H1 (cell line): ENCODE measurements at regions not wholly inside any gene's neighbourhood (a gene's known extent, or its start where the extent isn't known, plus 50 kb on each side); places are given as distances from the start of the nearest gene placed in this dataset.

ENCODE experiments used
- CTCF ChIA-PET: fragments of 300-600 bp; sonication (Branson Sonifier 250); formaldehyde crosslinking; loops from one replicate; lab custom pipeline; 2021; ENCODE audit not compliant: partially characterized antibody; lab: Charles Lee
- POLR2A ChIA-PET: fragments of 300-600 bp; sonication (Branson Sonifier 250); formaldehyde crosslinking; loops from one replicate; lab custom pipeline; 2021; ENCODE audit warnings: inconsistent platforms; ENCODE audit not compliant: partially characterized antibody; lab: Charles Lee
- DNase-seq, 2 experiments: peaks; one replicate each; pipeline versions ENCODE4 v3.0.0 to v3.0.0-alpha.2; 2010 to 2022; ENCODE audit warnings: low spot score in 2 of 2, low read depth in 1 of 2, mixed read lengths in 1 of 2
- FAIRE-seq: peaks from 2 replicates; lab custom pipeline; 2011; peaks lifted over from hg19 to GRCh38; lab: Jason Lieb, UNC
- H2AFZ ChIP-seq: 2 replicates; pipeline ENCODE4 v1.8.1; 2012; ENCODE audit warnings: low read length, inconsistent platforms
- H2AK5ac ChIP-seq: 2 replicates; pipeline ENCODE4 v1.6.1; 2013; ENCODE audit warnings: low read depth, low read length
- H2BK120ac ChIP-seq: replicated peaks from 2 replicates; pipeline ENCODE3; 2013; ENCODE audit warnings: low read depth, low read length, inconsistent platforms
- H2BK12ac ChIP-seq: 2 replicates; pipeline ENCODE4 v1.6.1; 2013; ENCODE audit warnings: low read depth, low read length
- H2BK15ac ChIP-seq: 2 replicates; pipeline ENCODE4 v1.6.1; 2013; ENCODE audit warnings: low read length
- H2BK20ac ChIP-seq: 2 replicates; pipeline ENCODE4 v1.6.1; 2013; ENCODE audit warnings: low read length
- H2BK5ac ChIP-seq: 2 replicates; pipeline ENCODE4 v1.6.1; 2013; ENCODE audit warnings: low read depth, low read length
- H3K14ac ChIP-seq: 2 replicates; pipeline ENCODE4 v1.6.1; 2013; ENCODE audit warnings: inconsistent platforms; ENCODE audit not compliant: insufficient read length
- H3K18ac ChIP-seq: 2 replicates; pipeline ENCODE4 v1.6.1; 2013; ENCODE audit warnings: low read length; ENCODE audit errors: extremely low read depth
- H3K23ac ChIP-seq: 2 replicates; pipeline ENCODE4 v1.6.1; 2013; ENCODE audit warnings: inconsistent platforms; ENCODE audit not compliant: insufficient read length
- H3K23me2 ChIP-seq: 2 replicates; pipeline ENCODE4 v1.6.1; 2013; ENCODE audit warnings: low read depth, low read length
- H3K27ac ChIP-seq: 2 replicates; pipeline ENCODE4 v1.6.1; 2011; ENCODE audit warnings: low read depth, low read length, inconsistent platforms
- H3K27me3 ChIP-seq, 4 experiments: replicated peaks in 1 of 4; 1 replicate in 1 of 4; 2 replicates in 3 of 4; pipeline versions ENCODE4 v1.6.1 to v1.8.1; 2011 to 2013; ENCODE audit warnings: low read length in 3 of 4, mild to moderate bottlenecking in 3 of 4, inconsistent platforms in 2 of 4, mixed read lengths in 2 of 4, moderate library complexity in 1 of 4; ENCODE audit not compliant: control insufficient read depth in 3 of 4, insufficient read depth in 3 of 4; ENCODE audit errors: extremely low read depth in 1 of 4
- H3K36me3 ChIP-seq, 4 experiments: 2 replicates each; pipeline versions ENCODE4 v1.6.1 to v1.8.1; 2011 to 2013; ENCODE audit warnings: mild to moderate bottlenecking in 4 of 4, low read length in 3 of 4, moderate library complexity in 2 of 4, control low read depth in 1 of 4, inconsistent platforms in 1 of 4; ENCODE audit not compliant: insufficient read depth in 4 of 4, control insufficient read depth in 2 of 4
- H3K4ac ChIP-seq: replicated peaks from 2 replicates; pipeline ENCODE3; 2013; ENCODE audit warnings: low read length, low read depth, mixed read lengths, inconsistent platforms; ENCODE audit not compliant: insufficient read length
- H3K4me1 ChIP-seq, 4 experiments: replicated peaks in 1 of 4; 1 replicate in 1 of 4; 2 replicates in 3 of 4; pipeline versions ENCODE4 v1.6.1 to v1.8.1; 2011 to 2013; ENCODE audit warnings: low read length in 3 of 4, inconsistent platforms in 2 of 4, mixed read lengths in 1 of 4; ENCODE audit not compliant: insufficient read depth in 4 of 4, control insufficient read depth in 3 of 4
- H3K4me2 ChIP-seq, 2 experiments: 2 replicates each; pipeline versions ENCODE4 v1.6.1 to v1.8.1; 2011 to 2013; ENCODE audit warnings: low read depth in 2 of 2, low read length in 2 of 2, control low read depth in 1 of 2, inconsistent platforms in 1 of 2, mild to moderate bottlenecking in 1 of 2; ENCODE audit not compliant: insufficient read depth in 1 of 2
- H3K4me3 ChIP-seq, 4 experiments: fragments of 200-600, 300-600 bp in 1 of 4; sonication (generic), shearing (Covaris generic), sonication (Bioruptor Twin) in 1 of 4; 2 replicates each; pipeline versions ENCODE4 v1.5.1 to v1.8.1; 2011 to 2016; ENCODE audit warnings: low read length in 4 of 4, low read depth in 3 of 4, control low read depth in 2 of 4, inconsistent platforms in 2 of 4, mild to moderate bottlenecking in 2 of 4, mixed read lengths in 1 of 4, moderate library complexity in 1 of 4; ENCODE audit not compliant: insufficient read depth in 2 of 4; ENCODE audit errors: extremely low read depth in 1 of 4
- H3K56ac ChIP-seq: replicated peaks from 2 replicates; pipeline ENCODE3; 2013; ENCODE audit warnings: low read depth, mild to moderate bottlenecking, mixed read lengths, low read length, inconsistent platforms; ENCODE audit not compliant: insufficient read length
- H3K79me1 ChIP-seq: 2 replicates; pipeline ENCODE4 v1.6.1; 2013; ENCODE audit warnings: low read depth, low read length, control low read depth
- H3K79me2 ChIP-seq, 2 experiments: 2 replicates each; pipeline versions ENCODE4 v1.6.1 to v1.8.1; 2012 to 2013; ENCODE audit warnings: low read length in 2 of 2, mild to moderate bottlenecking in 2 of 2, inconsistent platforms in 1 of 2; ENCODE audit not compliant: insufficient read depth in 2 of 2, control insufficient read depth in 1 of 2
- H3K9ac ChIP-seq, 4 experiments: replicated peaks in 1 of 4; 1 replicate in 1 of 4; 2 replicates in 3 of 4; pipeline versions ENCODE4 v1.6.1 to v1.8.1; 2011 to 2013; ENCODE audit warnings: low read depth in 3 of 4, low read length in 3 of 4, control low read depth in 2 of 4, mild to moderate bottlenecking in 2 of 4, moderate library complexity in 2 of 4, inconsistent platforms in 1 of 4; ENCODE audit errors: extremely low read depth in 1 of 4
- H3K9me3 ChIP-seq, 2 experiments: 2 replicates each; pipeline versions ENCODE4 v1.6.1 to v1.8.1; 2012 to 2013; ENCODE audit warnings: mild to moderate bottlenecking in 2 of 2, moderate library complexity in 2 of 2, control low read depth in 1 of 2, inconsistent platforms in 1 of 2, low read depth in 1 of 2, low read length in 1 of 2, mixed read lengths in 1 of 2; ENCODE audit not compliant: insufficient read depth in 2 of 2
- H4K20me1 ChIP-seq, 2 experiments: replicated peaks in 1 of 2; 2 replicates each; pipeline versions ENCODE3 to v1.8.1; 2011 to 2013; ENCODE audit warnings: inconsistent platforms in 2 of 2, low read length in 2 of 2, mild to moderate bottlenecking in 1 of 2; ENCODE audit not compliant: insufficient read depth in 2 of 2, control insufficient read depth in 1 of 2
- H4K5ac ChIP-seq: 2 replicates; pipeline ENCODE4 v1.6.1; 2013; ENCODE audit warnings: low read length, low read depth, mixed read lengths, inconsistent platforms; ENCODE audit not compliant: insufficient read length
- H4K8ac ChIP-seq: 2 replicates; pipeline ENCODE4 v1.8.0; 2013; ENCODE audit warnings: mild to moderate bottlenecking, moderate library complexity, low read length, inconsistent platforms; ENCODE audit not compliant: insufficient read depth; ENCODE audit errors: extremely low read depth
- H4K91ac ChIP-seq: replicated peaks from 2 replicates; pipeline ENCODE3; 2013; ENCODE audit warnings: low read length, mixed read lengths, inconsistent platforms; ENCODE audit not compliant: insufficient read length
- ATF3 ChIP-seq: IDR thresholded peaks from 2 replicates; pipeline ENCODE4 v1.6.1; 2011; ENCODE audit warnings: low read depth, mild to moderate bottlenecking, low read length; ENCODE audit not compliant: insufficient read depth
- CHD2 ChIP-seq: IDR thresholded peaks from 2 replicates; pipeline ENCODE4 v1.6.1; 2012; ENCODE audit warnings: low read length, improper control_type of control experiment
- EGR1 ChIP-seq: IDR thresholded peaks from 2 replicates; pipeline ENCODE4 v1.6.1; 2011; ENCODE audit warnings: low read depth, low read length, borderline replicate concordance
- HDAC2 ChIP-seq, 2 experiments: fragments of 300-600 bp in 1 of 2; sonication (generic) in 1 of 2; IDR thresholded peaks; 2 replicates each; pipeline ENCODE4 v1.6.1; 2011 to 2012; ENCODE audit warnings: low read depth in 2 of 2, low read length in 2 of 2, mild to moderate bottlenecking in 2 of 2, moderate library complexity in 2 of 2, borderline replicate concordance in 1 of 2, inconsistent platforms in 1 of 2
- JUND ChIP-seq: IDR thresholded peaks from 2 replicates; pipeline ENCODE4 v1.6.1; 2011; ENCODE audit warnings: mild to moderate bottlenecking, improper control_type of control experiment, low read length
- KDM4A ChIP-seq: IDR thresholded peaks from one replicate; pipeline ENCODE4 v1.7.1; 2012; ENCODE audit warnings: low read depth, mild to moderate bottlenecking, moderate library complexity, low read length, inconsistent platforms; ENCODE audit not compliant: severe bottlenecking
- MAFK ChIP-seq: IDR thresholded peaks from 2 replicates; pipeline ENCODE4 v1.6.1; 2012; ENCODE audit warnings: low read depth, mild to moderate bottlenecking, improper control_type of control experiment, low read length
- MAX ChIP-seq: IDR thresholded peaks from 2 replicates; pipeline ENCODE4 v1.6.1; 2012; ENCODE audit warnings: inconsistent platforms
- RBBP5 ChIP-seq: IDR thresholded peaks from 2 replicates; pipeline ENCODE4 v1.7.1; 2012; ENCODE audit warnings: low read depth, mild to moderate bottlenecking, inconsistent platforms, low read length, moderate library complexity, borderline replicate concordance
- RFX5 ChIP-seq: IDR thresholded peaks from 2 replicates; pipeline ENCODE4 v1.6.1; 2011; ENCODE audit warnings: low read depth, low read length, improper control_type of control experiment, borderline replicate concordance
- SP2 ChIP-seq: IDR thresholded peaks from 2 replicates; pipeline ENCODE4 v1.6.1; 2012; ENCODE audit warnings: mild to moderate bottlenecking, low read length, inconsistent platforms
- SUZ12 ChIP-seq: fragments of 200-600 bp; sonication (generic); IDR thresholded peaks from 2 replicates; pipeline ENCODE4 v1.6.1; 2012; ENCODE audit warnings: mild to moderate bottlenecking, inconsistent platforms, low read length, moderate library complexity, mixed read lengths
- TAF1 ChIP-seq: IDR thresholded peaks from 2 replicates; pipeline ENCODE4 v1.6.1; 2011; ENCODE audit warnings: mild to moderate bottlenecking, low read depth, low read length
- TAF7 ChIP-seq: optimal IDR thresholded peaks from 2 replicates; pipeline ENCODE3; 2011; ENCODE audit warnings: low read depth, mild to moderate bottlenecking, inconsistent platforms, low read length, moderate library complexity, borderline replicate concordance
- TBP ChIP-seq: IDR thresholded peaks from 2 replicates; pipeline ENCODE4 v1.6.1; 2011; ENCODE audit warnings: low read depth, low read length, improper control_type of control experiment
- WGBS, 2 experiments: shearing (Covaris generic) in 1 of 2; methylation state at CpG; one replicate each; pipeline versions ENCODE4 v1.1.6 to v1.1.7; 2013 to 2015; ENCODE audit warnings: low lambda C conversion rate in 2 of 2, mixed read lengths in 2 of 2, inconsistent platforms in 1 of 2, low coverage in 1 of 2, missing lambda C conversion rate in 1 of 2; ENCODE audit not compliant: insufficient replicate concordance in 2 of 2, insufficient coverage in 1 of 2, insufficient read length in 1 of 2; ENCODE audit errors: extremely low coverage in 1 of 2, missing lambda C conversion rate in 1 of 2; 5-methylcytosine and 5-hydroxymethylcytosine counted together

- H3K36me3 ChIP-seq, result no peaks in the 10 kb centered on the region
- H2BK20ac ChIP-seq, result no peak overlapping the region
- 93% methylated on average over 2 of the region's 2 CpGs; no CpG with 5 or more reads in 1 of the 2 experiments for WGBS, 2 experiments
- H2BK5ac ChIP-seq, result no peak overlapping the region
- H3K9ac ChIP-seq, result no peak overlapping the region
- H4K5ac ChIP-seq, result no peak overlapping the region
- no peak overlapping the region for H3K4ac ChIP-seq
- ChIA-PET CTCF (interaction anchor here (0.7 kb wide), 1 partner anchor 18 kb away, joined by 5 read pairs; no protein-coding TSS in a partner anchor), POLR2A (no interaction called here)
- no peak overlapping the region for H3K18ac ChIP-seq
- H3K79me2 ChIP-seq, result no peaks in the 10 kb centered on the region
- H2BK15ac ChIP-seq, result no peak overlapping the region
- H3K9me3 ChIP-seq, result no peaks in the 10 kb centered on the region
- no peak for FAIRE-seq
- H3K79me1 ChIP-seq, result no peaks in the 10 kb centered on the region
- no peaks in the 10 kb centered on the region for H4K20me1 ChIP-seq
- no peak overlapping the region for H3K27ac ChIP-seq
- H2AK5ac ChIP-seq, result no peak overlapping the region
- no peak overlapping the region for H3K4me3 ChIP-seq
- no peak for DNase-seq
- H4K8ac ChIP-seq, result no peak overlapping the region
- H3K14ac ChIP-seq, result no peak overlapping the region
- H2BK120ac ChIP-seq, result no peak overlapping the region
- H4K91ac ChIP-seq, result no peak overlapping the region
- H2AFZ ChIP-seq, result no peak overlapping the region
- no peak overlapping the region for H3K4me2 ChIP-seq
- no peak overlapping the region for H2BK12ac ChIP-seq
- H3K27me3 ChIP-seq, result no peaks in the 10 kb centered on the region
- no peaks in the 10 kb centered on the region for H3K23me2 ChIP-seq
- H3K23ac ChIP-seq, result no peak overlapping the region
- no peaks in the 10 kb centered on the region for H3K4me1 ChIP-seq
- no peak overlapping the region for H3K56ac ChIP-seq
- TF ChIP-seq HDAC2 (IDR thresholded peaks at IDR 0.05; ENCODE audit: borderline replicate concordance in 1 of 2, low read depth in 2 of 2, low read length in 2 of 2), result no peak
- TF ChIP-seq MAFK, result no peak
- no peak for TF ChIP-seq TBP
- TF ChIP-seq CHD2, result no peak
- no peak for TF ChIP-seq JUND
- no peak for TF ChIP-seq TAF7
- TF ChIP-seq EGR1, result no peak
- TF ChIP-seq SUZ12, result no peak
- TF ChIP-seq SP2, result no peak
- TF ChIP-seq ATF3, result no peak
- no peak for TF ChIP-seq KDM4A
- TF ChIP-seq RFX5, result no peak
- TF ChIP-seq TAF1, result no peak
- no peak for TF ChIP-seq MAX
- TF ChIP-seq RBBP5, result no peak
These were observed 417.9 kb downstream of the CD109 start for GRCh38 chr6:74113901-74114300.
